Peyer's patch (tissue), 4 donors: ENCODE measurements at regions not wholly inside any gene's neighbourhood (a gene's known extent, or its start where the extent isn't known, plus 50 kb on each side); places are given as distances from the start of the nearest gene placed in this dataset.

ENCODE experiments used
- CTCF ChIP-seq, 6 experiments: fragments of 450-650 bp in 4 of 6; fragments of 200-600 bp in 2 of 6; sonication (generic) in 1 of 6; IDR thresholded peaks; one replicate each; pipeline ENCODE4 v1.5.1; 2017 to 2019; ENCODE audit warnings: antibody characterized with exemption in 6 of 6, mild to moderate bottlenecking in 3 of 6, moderate library complexity in 1 of 6
- POLR2A ChIP-seq, 2 donors: fragments of 450-650 bp; IDR thresholded peaks; one replicate each; pipeline ENCODE4 v1.5.1; 2017; ENCODE audit warnings: antibody characterized with exemption in 2 of 2, mild to moderate bottlenecking in 2 of 2, moderate library complexity in 2 of 2

DNA sequence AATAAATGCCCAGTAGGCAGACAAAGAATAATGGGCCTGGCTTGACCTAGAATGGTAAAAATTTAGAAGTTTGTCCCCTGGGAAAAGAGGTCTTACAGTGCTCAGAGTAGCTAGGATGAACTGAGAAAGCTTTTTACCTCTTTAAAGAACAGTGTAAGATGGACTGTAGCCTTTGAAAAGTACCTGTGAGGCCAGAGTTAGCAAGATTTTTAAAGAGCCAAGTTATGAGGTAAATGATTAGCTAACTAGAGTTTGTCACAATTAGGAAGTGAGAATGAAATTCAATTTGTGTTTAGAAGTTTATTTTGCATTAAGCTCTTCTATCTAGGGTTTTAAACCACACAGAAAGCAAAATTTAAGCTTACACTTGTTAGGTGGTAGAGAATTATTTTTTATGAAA, 480.9 kb downstream of the ZIC1 start:
- TF ChIP-seq POLR2A (IDR thresholded peaks at IDR 0.05) (no peak), CTCF (IDR thresholded peaks at IDR 0.05) (no peak)
